NCI-H2081 (cell line): ENCODE measurements at regions not wholly inside any gene's neighbourhood (a gene's known extent, or its start where the extent isn't known, plus 50 kb on each side); places are given as distances from the start of the nearest gene placed in this dataset.
"Not testable (repeated sequence)": the region's sequence is repeated elsewhere in the genome, so short reads cannot be mapped to it uniquely, and the experiment has no call there.

ENCODE experiments used
- DNase-seq, 2 experiments: peaks; one replicate each; lab custom pipeline; 2025; lab: John Stamatoyannopoulos, UW

DNA sequence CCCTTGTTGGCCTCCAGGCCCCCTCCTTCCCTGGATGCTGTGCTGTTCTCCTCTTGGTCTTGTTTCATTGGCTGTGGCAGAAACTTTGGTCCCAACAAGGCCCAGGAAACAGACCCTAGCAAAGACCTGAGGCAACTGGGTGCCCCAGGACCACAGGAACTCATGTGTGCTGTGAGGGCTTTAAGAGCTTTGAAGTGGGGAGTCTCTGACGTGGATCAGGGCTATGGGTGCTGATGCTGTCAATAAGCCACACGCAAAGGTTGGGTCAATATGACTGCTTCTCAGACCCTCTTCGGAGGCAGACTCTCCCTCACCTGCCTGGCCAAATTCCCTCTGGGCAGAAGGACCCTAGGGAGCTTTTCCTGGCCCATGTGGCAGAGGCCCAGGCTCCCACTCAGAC lies 91.5 kb upstream of the MLN start:
- no peak for DNase-seq

DNA sequence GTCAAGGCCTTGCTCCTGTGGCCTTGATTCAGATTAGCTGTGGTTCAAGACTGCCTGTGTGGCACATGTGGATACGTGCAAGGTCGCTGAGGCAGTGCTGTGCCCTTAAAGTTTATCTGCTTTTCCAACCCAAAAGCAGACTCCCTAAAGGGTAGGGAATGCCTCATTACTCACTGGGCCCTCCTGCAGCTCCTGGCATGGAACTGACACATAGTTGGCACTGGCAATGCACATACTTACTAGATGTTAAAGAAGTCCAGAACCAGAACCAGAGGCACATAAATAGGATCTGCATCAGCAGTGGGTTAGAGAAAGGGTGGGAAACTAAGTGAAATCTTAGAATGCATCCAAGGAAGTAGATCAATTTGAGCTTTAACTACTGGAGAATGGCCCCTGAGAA lies 90.6 kb upstream of the MLN start:
- DNase-seq, result no peak

DNA sequence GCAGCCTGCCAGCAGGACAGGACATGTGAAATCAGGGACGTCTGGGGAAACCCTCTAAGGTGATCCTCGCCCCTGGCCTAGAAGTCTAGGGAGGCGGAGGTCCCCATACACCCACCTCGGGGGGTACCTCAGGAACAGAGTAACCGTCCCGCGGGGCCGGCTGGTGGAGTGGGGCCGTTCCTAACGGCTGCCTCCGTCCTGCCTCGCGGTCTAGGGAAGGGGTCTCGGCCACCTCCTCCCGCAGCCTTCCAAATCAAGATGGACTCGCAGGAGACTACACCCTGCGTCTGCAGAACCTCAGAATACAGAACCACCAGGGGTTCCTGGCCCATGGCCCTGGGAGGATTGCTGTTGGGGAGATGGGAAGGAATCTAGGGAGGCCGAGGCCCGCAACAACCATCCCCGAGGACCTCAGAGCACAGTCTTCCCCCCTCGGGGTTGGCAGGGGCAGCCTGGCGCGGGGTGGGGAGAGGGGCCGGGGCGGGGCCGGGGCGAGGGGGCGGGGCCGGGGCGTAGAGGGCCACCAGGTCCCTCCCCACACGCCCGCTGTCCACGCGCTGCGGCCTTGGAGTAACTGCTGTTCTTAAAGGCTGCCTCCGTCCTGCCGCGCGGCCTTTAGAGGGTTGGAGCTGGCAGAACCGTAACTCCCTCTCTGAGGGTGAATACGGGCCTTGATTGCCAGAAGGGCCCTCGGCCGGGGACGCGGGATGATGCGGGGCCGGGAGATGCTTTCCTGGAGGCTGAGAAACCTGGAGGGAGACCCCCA lies 89.0 kb upstream of the MLN start:
- DNase-seq, result no peak

DNA sequence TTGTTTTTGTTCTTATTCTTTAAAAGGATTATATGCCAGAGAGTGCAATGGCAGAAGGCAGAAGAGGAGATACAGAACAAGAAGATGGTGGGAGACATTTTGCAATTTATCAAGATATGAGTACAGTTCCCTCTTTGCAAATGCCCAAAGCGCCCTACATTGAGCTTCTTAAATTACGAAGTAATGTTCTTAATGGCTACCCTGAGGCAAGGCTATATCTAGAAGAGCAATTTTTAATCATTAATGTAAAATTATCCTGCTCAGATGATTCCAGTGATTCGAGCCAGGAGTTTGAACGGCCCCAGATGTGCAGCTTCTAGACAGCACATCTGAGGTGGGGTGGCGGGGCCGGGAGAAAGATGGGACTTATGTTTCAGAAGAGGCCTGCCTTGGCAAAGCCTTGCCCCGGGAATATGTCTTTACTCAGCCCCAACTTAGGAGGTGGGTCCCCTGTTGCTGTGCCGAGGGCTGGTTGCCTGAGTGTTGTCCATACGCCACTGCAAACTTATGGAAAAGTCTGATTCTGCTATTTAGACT lies 84.9 kb upstream of the MLN start:
- no peak for DNase-seq

DNA sequence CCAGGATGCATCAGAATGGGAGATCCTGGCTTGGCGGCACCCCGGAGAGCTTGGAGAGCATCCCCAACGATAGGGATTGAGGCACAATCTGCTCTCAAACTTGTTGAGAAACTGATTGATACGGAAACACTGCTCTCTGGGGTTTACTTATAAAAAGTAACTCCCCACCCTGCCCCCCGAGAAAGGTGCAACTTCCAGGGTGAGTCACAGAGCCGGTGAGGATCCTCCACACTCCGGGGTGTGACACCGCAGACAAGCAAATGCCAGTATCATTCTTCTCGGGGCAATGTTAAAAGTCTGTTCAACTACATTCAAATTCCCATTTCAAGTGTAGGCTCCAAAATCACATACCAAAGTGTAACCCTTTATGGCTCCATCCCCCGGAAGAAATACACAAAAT lies 84.4 kb upstream of the MLN start:
- DNase-seq, result no peak

DNA sequence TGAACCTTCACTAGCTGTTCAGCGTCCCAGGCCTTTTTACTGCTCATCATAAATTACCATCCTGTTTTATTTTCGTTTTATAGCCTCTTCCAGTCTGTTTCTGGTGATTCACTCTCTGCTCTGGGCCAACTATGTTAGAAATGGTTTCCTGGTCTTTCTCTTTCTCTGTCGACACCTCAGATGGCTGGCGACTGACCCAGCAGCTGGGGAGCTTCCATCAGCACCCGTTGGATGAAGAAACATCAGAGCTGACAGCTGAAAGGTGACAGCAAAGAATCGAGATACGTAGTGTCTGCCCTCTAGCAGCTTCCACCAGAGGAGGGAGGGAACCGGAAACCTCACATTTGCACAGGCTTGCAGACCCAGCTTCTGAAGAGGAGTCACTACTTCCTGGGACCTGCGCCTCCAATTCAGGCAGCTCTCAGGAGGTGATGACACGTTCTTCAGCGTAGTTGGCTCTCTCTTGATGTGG lies 82.9 kb upstream of the MLN start:
- no peak for DNase-seq

GRCh38 chr6:33885132-33886057 lies 81.6 kb upstream of the MLN start:
- DNase-seq, result no peak

GRCh38 chr6:33883621-33884020 lies 79.8 kb upstream of the MLN start:
- DNase-seq, result not testable (repeated sequence)

- no peak for DNase-seq
Observed at GRCh38 chr6:33882154-33882553, 78.4 kb upstream of the MLN start.

DNA sequence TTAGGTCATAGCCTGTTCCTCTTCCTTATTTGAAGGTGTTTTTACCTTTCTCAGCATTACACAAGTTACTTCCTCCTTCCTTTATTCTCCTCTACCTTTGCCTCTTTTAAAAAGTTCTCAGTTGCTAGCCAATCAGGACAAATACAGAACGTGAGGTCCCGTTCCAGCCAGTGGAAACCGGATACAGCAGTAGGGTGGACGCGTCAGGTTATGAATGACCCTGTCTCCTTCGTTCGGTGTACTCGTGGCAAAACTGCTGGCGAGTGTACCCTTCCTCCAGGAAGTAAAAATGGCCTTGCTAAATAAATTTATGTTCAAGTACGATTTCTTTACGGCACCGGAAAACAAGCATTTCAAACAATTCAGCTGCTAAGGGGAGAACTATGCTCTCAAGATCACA lies 77.0 kb upstream of the MLN start:
- no peak for DNase-seq

DNA sequence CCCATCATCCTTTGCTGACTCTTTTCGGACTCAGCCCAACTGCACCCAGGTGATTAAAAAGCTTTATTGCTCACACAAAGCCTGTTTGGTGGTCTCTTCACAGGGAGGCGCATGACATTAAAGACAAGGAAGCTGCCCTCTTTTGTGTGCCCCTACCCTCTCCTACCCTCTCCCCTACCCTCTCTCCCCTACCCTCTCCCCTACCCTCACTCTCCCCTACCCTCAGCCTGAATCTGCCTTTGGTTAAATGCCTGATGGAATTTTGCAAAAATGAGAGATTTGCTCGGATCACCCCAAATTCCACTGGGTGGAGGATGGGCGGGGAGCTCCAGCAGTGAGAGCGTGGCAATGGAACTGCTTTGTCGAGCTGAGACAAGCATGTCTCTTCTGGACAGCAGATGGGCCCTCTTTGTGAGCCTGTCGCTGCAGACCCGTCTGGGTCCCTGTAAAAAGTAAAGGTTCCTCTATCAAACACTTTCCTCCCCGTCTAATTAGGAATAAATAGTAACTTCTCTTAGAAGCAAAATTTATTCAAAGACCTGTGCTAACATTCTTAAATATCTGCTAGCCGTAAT lies 76.4 kb upstream of the MLN start:
- no peak for DNase-seq

DNA sequence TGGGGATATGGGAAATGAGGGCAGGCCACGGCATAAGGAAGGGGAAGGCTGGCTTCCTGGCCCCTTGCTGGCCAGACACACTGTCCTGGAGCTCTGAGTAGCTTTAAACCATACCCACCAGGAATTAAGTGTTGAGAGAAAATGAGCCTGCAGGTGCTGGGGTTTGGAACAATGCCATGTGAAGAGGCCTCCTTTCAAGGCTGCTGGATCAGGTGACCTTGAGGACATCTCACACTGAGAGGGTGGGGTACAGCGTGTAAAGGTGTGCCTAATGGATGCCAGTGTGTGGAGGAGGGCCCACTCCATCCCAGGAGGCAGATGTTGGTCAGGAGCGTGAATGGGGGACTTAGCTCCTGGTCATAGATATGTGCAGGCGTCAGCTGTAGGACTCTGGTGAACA lies 74.8 kb upstream of the MLN start:
- peak; percentile 71 to 89 for DNase-seq

DNA sequence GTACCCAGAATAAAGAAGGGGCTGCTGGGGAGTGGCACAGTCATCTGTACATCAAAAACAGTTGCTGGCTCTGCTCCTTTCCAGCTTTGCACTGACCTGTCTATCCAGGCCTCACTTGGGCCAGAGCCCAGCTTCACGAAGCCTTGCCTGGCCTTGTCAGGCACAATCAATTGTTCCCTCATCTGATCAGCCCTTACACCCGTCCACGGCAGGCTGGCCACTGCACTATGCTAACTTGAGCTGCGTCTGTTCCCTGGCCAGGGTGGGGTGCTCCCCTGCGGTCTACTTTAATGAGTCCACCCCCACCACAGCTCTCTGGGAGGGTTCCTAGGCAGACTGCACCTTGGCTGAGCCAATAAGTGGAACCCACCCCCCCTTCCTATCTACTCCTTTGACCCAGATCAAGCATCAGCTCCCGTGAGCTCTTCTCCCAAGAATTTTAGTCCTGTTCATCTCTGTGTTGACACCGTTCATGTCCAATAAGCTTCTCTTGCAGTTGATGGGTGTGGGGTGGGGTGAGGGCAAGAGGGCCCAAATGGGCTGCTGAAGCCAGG lies 74.3 kb upstream of the MLN start:
- DNase-seq, result no peak

DNA sequence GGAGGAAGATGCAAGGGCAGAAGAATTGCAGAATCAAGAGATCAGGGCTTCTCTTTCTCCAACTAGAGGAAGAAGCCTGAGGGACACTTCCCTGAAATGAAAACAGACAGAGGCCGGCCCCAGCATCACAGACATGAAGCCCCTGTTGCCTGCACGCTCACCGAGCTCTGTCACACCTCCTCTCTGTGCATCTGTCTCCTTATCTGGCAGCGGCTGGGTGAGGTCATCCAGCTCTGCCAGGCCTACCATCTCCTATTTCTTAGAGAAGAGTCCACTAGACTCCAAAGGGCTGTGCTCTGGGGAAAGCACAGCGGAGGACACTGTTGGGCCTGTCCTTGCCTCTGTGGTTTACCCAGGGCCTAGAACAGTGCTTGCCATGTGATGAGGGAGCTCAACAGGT lies 71.9 kb upstream of the MLN start:
- no peak for DNase-seq

- DNase-seq, result no peak
Observed at GRCh38 chr6:33875141-33875581, 71.4 kb upstream of the MLN start.

- DNase-seq, result no peak
Observed at GRCh38 chr6:33874136-33874760, 70.4 kb upstream of the MLN start.

GRCh38 chr6:33872761-33873160 lies 69.0 kb upstream of the MLN start:
- DNase-seq, result no peak

DNA sequence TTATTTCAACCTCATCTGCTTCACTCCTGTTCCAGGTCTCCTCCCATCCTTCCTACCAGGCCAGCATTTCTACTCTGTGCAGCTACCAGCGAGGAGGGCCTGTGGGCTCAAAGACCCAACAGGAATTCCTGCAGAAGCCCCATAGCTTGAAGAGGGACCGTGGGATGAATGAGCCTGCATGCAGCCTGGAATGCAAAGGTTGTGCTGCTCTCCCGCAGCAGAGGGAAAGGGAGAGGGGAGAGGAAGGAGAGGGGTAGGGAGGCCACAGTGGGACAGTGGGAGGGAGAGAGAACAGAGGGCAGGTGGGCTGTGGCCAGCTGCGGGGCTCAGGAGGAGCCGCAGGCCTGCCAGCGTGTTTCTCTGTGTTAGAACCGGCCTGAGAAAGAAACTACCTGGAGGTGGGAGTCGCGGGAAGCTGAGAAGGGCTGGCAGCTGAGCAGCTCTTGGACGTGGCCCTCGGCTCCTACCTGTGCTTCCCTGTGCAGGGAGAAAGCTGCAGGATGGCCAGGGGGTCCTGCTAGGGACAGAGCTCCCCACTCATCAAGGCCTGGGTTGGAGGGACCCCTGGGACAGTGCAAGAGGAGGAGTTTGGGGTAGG lies 66.1 kb upstream of the MLN start:
- DNase-seq, result no peak

GRCh38 chr6:33869121-33869520 lies 65.3 kb upstream of the MLN start:
- DNase-seq, result no peak

DNA sequence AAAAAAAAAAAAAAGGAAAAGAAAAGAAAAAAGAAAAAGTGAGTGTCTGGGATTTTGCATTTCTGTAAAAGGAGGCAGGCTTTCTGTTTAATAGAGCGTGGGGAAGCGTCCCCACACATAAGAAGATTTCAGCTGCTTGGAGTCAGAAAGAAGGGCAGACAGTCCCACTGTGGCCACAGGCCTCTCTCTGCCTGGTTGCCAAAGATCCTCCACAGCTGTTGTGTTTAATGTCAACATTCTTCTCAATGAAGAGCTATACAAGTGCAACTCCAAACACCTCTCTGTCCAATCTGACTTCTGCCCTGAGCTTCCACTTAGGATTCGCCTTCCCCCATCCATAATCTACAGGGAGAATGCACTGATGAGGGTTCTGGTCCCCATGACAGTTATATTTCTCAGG lies 64.3 kb upstream of the MLN start:
- no peak for DNase-seq

GRCh38 chr6:33865478-33866077 lies 61.8 kb upstream of the MLN start:
- DNase-seq, result no peak
